HEK293 (cell line): ENCODE measurements at regions not wholly inside any gene's neighbourhood (a gene's known extent, or its start where the extent isn't known, plus 50 kb on each side); places are given as distances from the start of the nearest gene placed in this dataset.

ENCODE experiments used
- CTCF ChIP-seq: fragments of 450-650 bp; formaldehyde crosslinking; IDR thresholded peaks from 2 replicates; pipeline ENCODE4 v1.5.1; 2016; ENCODE audit warnings: missing biosample characterization, missing genetic modification characterization
- KLF17 ChIP-seq: fragments of 450-650 bp; formaldehyde crosslinking; IDR thresholded peaks from 2 replicates; pipeline ENCODE4 v1.5.1; 2016; ENCODE audit warnings: missing biosample characterization, missing genetic modification characterization
- MEIS1 ChIP-seq: sonication (generic); formaldehyde crosslinking; IDR thresholded peaks from 2 replicates; pipeline ENCODE4 v1.8.1; 2022; ENCODE audit warnings: missing genetic modification reagents, mild to moderate bottlenecking, borderline replicate concordance
- ZNF311 ChIP-seq: fragments of 450-650 bp; formaldehyde crosslinking; IDR thresholded peaks from 2 replicates; pipeline ENCODE4 v1.5.1; 2017; ENCODE audit warnings: missing biosample characterization, missing genetic modification characterization, borderline replicate concordance
- ZNF394 ChIP-seq: fragments of 450-650 bp; formaldehyde crosslinking; IDR thresholded peaks from 2 replicates; pipeline ENCODE4 v1.5.1; 2016; ENCODE audit warnings: missing biosample characterization, missing genetic modification characterization, mild to moderate bottlenecking, moderate library complexity, borderline replicate concordance

GRCh38 chr7:32279500-32279899, 209.3 kb upstream of the PDE1C start:
- TF ChIP-seq ZNF394 (tag by site-specific recombination) = no peak
- no peak for TF ChIP-seq CTCF
- no peak for TF ChIP-seq MEIS1 (CRISPR knock-in tag)
- no peak for TF ChIP-seq ZNF311
- TF ChIP-seq KLF17 (tag by site-specific recombination) = no peak
